ENCODE measurements at regions not wholly inside any gene's neighbourhood (a gene's known extent, or its start where the extent isn't known, plus 50 kb on each side); places are given as distances from the start of the nearest gene placed in this dataset.

DNA sequence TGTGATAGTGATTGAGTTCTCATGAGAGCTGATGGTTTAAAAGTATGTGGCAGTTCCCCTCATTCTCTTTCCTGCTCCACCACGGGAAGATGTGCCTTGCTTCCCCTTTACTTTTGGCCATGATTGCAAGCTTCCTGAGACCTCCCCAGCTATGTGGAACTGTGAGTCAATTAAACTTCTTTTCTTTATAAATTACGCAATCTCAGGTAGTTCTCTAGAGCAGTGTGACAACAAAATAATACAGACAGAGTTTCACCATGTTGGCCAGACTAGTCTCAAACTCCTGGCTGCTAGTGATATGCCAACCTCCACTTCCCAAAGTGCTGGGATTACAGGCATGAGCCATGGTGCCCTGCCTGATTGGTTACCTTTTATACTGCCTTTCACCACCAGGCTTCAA lies 755.2 kb downstream of the METTL15 start:
- no peak overlapping the region for H3K27ac ChIP-seq (ENCODE audit: extremely low read depth, low read depth, low read length)
- H3K9me3 ChIP-seq (ENCODE audit: control insufficient read depth, insufficient read depth, low read depth, low read length), result no peaks in the 10 kb centered on the region
- CTCF ChIA-PET, result no interaction called here
- H3K36me3 ChIP-seq (ENCODE audit: control insufficient read depth in 2 of 2, insufficient read depth in 1 of 2, low read length in 2 of 2), result no peaks in the 10 kb centered on the region
- no peak for TF ChIP-seq ZNF354C (tag by site-specific recombination; IDR thresholded peaks at IDR 0.05; ENCODE audit: borderline replicate concordance, low read depth)
- no peak for TF ChIP-seq ZNF624 (tag by site-specific recombination; IDR thresholded peaks at IDR 0.05)
- TF ChIP-seq, protein P1, sequence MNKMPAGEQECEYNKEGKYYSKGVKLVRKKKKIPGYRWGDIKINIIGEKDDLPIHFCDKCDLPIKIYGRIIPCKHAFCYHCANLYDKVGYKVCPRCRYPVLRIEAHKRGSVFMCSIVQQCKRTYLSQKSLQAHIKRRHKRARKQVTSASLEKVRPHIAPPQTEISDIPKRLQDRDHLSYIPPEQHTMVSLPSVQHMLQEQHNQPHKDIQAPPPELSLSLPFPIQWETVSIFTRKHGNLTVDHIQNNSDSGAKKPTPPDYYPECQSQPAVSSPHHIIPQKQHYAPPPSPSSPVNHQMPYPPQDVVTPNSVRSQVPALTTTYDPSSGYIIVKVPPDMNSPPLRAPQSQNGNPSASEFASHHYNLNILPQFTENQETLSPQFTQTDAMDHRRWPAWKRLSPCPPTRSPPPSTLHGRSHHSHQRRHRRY (tag by site-specific recombination; IDR thresholded peaks at IDR 0.05), result no peak
- TF ChIP-seq, protein P2, sequence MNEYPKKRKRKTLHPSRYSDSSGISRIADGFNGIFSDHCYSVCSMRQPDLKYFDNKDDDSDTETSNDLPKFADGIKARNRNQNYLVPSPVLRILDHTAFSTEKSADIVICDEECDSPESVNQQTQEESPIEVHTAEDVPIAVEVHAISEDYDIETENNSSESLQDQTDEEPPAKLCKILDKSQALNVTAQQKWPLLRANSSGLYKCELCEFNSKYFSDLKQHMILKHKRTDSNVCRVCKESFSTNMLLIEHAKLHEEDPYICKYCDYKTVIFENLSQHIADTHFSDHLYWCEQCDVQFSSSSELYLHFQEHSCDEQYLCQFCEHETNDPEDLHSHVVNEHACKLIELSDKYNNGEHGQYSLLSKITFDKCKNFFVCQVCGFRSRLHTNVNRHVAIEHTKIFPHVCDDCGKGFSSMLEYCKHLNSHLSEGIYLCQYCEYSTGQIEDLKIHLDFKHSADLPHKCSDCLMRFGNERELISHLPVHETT (tag by site-specific recombination; IDR thresholded peaks at IDR 0.05), result no peak
- TF ChIP-seq ZNF600 (tag by site-specific recombination; IDR thresholded peaks at IDR 0.05), result no peak
- no peak for TF ChIP-seq RBAK (tag by site-specific recombination; IDR thresholded peaks at IDR 0.05)
- no peak for TF ChIP-seq ZBTB20 (tag by site-specific recombination; IDR thresholded peaks at IDR 0.05)
- TF ChIP-seq ZNF558 (tag by site-specific recombination; IDR thresholded peaks at IDR 0.05), result no peak
- TF ChIP-seq ZNF214 (tag by site-specific recombination; IDR thresholded peaks at IDR 0.05; ENCODE audit: borderline replicate concordance), result no peak
- no peak for TF ChIP-seq ZEB2 (tag by site-specific recombination; IDR thresholded peaks at IDR 0.05)
- no peak for TF ChIP-seq ZNF747 (tag by site-specific recombination; IDR thresholded peaks at IDR 0.05)
- H3K4me1 ChIP-seq (ENCODE audit: control insufficient read depth, insufficient read depth, low read length), result no peaks in the 10 kb centered on the region
- POLR2A ChIA-PET, result no interaction called here
- H3K4me3 ChIP-seq (ENCODE audit: low read depth, low read length), result no peak overlapping the region

DNA sequence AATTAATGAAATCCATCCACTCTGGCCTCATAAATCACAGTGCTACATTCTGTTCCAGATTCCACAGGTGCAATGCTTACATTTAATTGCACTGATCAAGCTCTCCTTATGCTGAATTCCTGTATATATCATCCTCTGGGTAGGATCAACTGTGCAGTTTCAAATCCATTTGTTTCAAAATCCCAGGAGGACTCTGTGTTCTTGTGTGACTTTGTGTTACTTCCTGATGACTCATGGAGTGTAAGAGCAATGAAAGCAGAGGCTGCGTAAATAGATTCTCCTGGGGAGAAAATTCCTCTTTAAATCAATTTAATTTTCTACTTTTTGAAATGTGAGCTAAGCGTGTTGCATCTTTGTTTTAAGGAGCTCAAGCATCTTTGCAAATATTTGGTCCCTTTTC lies 752.7 kb downstream of the METTL15 start:
- ChIA-PET CTCF (interaction anchor here (1.6 kb wide), 1 partner anchor 12 kb away, joined by 4 read pairs; no protein-coding TSS in a partner anchor), POLR2A (interaction anchor here (0.6 kb wide), 1 partner anchor 8 kb away, joined by 4 read pairs; no protein-coding TSS in a partner anchor)
- TF ChIP-seq ZNF48 (tag by site-specific recombination; IDR thresholded peaks at IDR 0.05) (no peak), ZNF423 (tag by site-specific recombination; IDR thresholded peaks at IDR 0.05) (no peak), RBAK (tag by site-specific recombination; IDR thresholded peaks at IDR 0.05) (no peak), ZNF175 (tag by site-specific recombination; IDR thresholded peaks at IDR 0.05) (no peak), ZNF341 (tag by site-specific recombination; IDR thresholded peaks at IDR 0.05; ENCODE audit: low read depth) (no peak), ZNF10 (tag by site-specific recombination; IDR thresholded peaks at IDR 0.05) (no peak), MYNN (tag by site-specific recombination; IDR thresholded peaks at IDR 0.05; ENCODE audit: borderline replicate concordance) (no peak), HOXD13 (CRISPR knock-in tag; IDR thresholded peaks at IDR 0.05; ENCODE audit: borderline replicate concordance) (no peak)
- TF ChIP-seq, protein P3, sequence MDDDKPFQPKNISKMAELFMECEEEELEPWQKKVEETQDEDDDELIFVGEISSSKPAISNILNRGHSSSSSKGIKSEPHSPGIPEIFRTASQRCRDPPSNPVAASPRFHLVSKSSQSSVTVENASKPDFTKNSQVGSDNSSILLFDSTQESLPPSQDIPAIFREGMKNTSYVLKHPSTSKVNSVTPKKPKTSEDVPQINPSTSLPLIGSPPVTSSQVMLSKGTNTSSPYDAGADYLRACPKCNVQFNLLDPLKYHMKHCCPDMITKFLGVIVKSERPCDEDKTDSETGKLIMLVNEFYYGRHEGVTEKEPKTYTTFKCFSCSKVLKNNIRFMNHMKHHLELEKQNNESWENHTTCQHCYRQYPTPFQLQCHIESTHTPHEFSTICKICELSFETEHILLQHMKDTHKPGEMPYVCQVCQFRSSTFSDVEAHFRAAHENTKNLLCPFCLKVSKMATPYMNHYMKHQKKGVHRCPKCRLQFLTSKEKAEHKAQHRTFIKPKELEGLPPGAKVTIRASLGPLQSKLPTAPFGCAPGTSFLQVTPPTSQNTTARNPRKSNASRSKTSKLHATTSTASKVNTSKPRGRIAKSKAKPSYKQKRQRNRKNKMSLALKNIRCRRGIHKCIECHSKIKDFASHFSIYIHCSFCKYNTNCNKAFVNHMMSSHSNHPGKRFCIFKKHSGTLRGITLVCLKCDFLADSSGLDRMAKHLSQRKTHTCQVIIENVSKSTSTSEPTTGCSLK (tag by site-specific recombination; IDR thresholded peaks at IDR 0.05), result no peak
- TF ChIP-seq, protein P4, sequence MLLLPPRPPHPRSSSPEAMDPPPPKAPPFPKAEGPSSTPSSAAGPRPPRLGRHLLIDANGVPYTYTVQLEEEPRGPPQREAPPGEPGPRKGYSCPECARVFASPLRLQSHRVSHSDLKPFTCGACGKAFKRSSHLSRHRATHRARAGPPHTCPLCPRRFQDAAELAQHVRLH (tag by site-specific recombination; IDR thresholded peaks at IDR 0.05), result no peak
- TF ChIP-seq, protein P2 (tag by site-specific recombination; IDR thresholded peaks at IDR 0.05), result no peak
- TF ChIP-seq, protein P5, sequence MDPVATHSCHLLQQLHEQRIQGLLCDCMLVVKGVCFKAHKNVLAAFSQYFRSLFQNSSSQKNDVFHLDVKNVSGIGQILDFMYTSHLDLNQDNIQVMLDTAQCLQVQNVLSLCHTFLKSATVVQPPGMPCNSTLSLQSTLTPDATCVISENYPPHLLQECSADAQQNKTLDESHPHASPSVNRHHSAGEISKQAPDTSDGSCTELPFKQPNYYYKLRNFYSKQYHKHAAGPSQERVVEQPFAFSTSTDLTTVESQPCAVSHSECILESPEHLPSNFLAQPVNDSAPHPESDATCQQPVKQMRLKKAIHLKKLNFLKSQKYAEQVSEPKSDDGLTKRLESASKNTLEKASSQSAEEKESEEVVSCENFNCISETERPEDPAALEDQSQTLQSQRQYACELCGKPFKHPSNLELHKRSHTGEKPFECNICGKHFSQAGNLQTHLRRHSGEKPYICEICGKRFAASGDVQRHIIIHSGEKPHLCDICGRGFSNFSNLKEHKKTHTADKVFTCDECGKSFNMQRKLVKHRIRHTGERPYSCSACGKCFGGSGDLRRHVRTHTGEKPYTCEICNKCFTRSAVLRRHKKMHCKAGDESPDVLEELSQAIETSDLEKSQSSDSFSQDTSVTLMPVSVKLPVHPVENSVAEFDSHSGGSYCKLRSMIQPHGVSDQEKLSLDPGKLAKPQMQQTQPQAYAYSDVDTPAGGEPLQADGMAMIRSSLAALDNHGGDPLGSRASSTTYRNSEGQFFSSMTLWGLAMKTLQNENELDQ (tag by site-specific recombination; IDR thresholded peaks at IDR 0.05; ENCODE audit: low read depth), result no peak
- Histone ChIP-seq H3K27ac (ENCODE audit: extremely low read depth, low read depth, low read length) (no peak overlapping the region), H3K9me3 (ENCODE audit: control insufficient read depth, insufficient read depth, low read depth, low read length) (no peaks in the 10 kb centered on the region), H3K4me1 (ENCODE audit: control insufficient read depth, insufficient read depth, low read length) (no peaks in the 10 kb centered on the region), H3K36me3 (ENCODE audit: control insufficient read depth in 2 of 2, insufficient read depth in 1 of 2, low read length in 2 of 2) (no peaks in the 10 kb centered on the region), H3K4me3 (ENCODE audit: low read depth, low read length) (no peak overlapping the region)
